ENCODE measurements at regions not wholly inside any gene's neighbourhood (a gene's known extent, or its start where the extent isn't known, plus 50 kb on each side); places are given as distances from the start of the nearest gene placed in this dataset.
"Not testable (repeated sequence)": the region's sequence is repeated elsewhere in the genome, so short reads cannot be mapped to it uniquely, and the experiment has no call there.

DNA sequence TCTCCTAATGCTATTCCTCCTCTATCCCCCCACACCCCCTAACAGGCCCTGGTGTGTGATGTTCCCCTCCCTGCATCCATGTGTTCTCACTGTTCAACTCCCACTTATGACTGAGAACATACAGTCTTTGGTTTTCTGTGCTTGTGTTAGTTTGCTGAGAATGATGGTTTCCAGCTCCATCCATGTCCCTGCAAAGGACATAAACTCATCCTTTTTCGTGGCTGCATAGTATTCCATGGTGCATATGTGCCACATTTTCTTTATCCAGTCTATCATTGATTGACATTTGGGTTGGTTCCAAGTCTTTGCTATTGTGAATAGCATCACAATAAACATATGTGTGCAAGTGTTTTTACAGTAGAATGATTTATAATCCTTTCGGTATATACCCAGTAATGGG is 870.0 kb upstream of the SLC39A10 start:
- TF ChIP-seq, protein P1, sequence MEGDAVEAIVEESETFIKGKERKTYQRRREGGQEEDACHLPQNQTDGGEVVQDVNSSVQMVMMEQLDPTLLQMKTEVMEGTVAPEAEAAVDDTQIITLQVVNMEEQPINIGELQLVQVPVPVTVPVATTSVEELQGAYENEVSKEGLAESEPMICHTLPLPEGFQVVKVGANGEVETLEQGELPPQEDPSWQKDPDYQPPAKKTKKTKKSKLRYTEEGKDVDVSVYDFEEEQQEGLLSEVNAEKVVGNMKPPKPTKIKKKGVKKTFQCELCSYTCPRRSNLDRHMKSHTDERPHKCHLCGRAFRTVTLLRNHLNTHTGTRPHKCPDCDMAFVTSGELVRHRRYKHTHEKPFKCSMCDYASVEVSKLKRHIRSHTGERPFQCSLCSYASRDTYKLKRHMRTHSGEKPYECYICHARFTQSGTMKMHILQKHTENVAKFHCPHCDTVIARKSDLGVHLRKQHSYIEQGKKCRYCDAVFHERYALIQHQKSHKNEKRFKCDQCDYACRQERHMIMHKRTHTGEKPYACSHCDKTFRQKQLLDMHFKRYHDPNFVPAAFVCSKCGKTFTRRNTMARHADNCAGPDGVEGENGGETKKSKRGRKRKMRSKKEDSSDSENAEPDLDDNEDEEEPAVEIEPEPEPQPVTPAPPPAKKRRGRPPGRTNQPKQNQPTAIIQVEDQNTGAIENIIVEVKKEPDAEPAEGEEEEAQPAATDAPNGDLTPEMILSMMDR (IDR thresholded peaks at IDR 0.05; ENCODE audit: poor library complexity), result not testable (repeated sequence)
- not testable (repeated sequence) for TF ChIP-seq EZH2phosphoT487 (IDR thresholded peaks at IDR 0.05; ENCODE audit: low read depth, severe bottlenecking, unreplicated experiment)

Measured in hepatocyte (in vitro differentiated cells).